ENCODE measurements at regions not wholly inside any gene's neighbourhood (a gene's known extent, or its start where the extent isn't known, plus 50 kb on each side); places are given as distances from the start of the nearest gene placed in this dataset.

DNA sequence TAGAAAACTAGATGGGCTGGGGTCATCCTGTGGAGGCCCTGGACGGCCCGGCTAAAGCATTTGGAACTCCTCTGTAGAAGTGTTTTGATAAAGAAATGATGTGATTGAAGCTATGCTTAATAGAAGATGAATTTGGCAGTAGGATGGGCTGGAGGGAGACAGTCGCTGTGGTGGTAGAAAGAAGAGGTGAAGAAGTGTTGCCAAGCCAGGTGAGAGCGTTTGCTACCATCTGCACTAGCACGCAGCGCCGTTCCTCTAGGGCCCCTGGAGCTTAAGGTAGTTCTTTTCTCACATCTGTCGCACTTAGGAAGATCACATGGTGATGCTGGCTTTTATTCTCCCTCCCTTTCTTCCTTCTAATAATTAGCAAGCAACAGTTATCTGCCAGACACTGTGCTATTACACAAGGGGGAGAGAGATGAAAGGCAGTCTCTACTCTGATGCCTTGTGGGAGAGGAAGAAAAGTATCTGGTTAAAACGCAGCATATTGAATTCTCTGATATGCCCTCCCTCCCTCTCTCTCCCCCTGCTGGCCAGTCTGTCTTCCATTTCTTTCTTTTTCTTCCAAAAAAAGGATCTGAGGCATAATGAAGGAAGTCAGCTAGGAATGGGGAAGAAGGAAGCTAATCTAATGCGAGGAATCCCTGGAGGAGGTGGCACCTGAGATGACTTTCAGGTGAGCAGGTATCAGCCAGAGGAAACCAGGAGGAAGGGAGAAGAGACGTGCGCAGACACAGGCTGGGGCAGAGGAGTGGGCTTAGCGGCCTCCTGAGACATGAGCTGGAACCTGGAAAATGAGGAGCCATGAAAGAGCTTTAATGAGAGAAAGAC is 162.3 kb upstream of the KLF14 start:
- DNase-seq (ENCODE audit: low read depth in 1 of 2, low spot score in 1 of 2): no peak

DNA sequence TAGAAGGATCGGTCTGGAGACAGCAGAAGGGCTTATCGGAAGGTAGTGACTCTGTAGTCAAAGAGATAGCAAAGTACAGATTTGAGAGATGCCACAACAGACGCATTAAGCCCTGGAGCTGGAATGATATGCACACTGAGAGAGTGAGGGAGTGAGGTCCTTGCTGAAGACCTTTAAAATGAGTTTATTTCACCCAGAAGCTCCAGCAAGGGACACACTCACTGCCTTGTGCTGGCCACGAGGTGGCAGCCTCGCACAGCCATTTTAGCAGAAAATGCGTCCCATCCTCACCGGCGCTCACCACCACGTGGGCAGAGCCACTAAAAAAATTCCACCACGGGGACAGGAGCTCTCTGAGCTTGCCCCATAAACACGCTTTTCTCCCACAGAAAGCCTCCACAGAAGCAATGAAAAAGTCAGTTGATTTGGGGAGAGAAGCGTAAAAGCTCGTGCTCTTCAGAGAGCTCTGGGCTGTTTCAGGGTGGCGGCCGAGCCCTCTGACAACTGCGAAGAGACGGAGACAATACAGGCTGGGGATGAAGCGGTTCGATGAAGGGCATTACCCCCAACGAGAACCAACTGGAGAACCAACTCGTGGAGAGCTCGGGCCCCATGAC is 163.0 kb upstream of the KLF14 start:
- peak; percentile 53 to 57 for DNase-seq (ENCODE audit: low read depth in 1 of 2, low spot score in 1 of 2)

DNA sequence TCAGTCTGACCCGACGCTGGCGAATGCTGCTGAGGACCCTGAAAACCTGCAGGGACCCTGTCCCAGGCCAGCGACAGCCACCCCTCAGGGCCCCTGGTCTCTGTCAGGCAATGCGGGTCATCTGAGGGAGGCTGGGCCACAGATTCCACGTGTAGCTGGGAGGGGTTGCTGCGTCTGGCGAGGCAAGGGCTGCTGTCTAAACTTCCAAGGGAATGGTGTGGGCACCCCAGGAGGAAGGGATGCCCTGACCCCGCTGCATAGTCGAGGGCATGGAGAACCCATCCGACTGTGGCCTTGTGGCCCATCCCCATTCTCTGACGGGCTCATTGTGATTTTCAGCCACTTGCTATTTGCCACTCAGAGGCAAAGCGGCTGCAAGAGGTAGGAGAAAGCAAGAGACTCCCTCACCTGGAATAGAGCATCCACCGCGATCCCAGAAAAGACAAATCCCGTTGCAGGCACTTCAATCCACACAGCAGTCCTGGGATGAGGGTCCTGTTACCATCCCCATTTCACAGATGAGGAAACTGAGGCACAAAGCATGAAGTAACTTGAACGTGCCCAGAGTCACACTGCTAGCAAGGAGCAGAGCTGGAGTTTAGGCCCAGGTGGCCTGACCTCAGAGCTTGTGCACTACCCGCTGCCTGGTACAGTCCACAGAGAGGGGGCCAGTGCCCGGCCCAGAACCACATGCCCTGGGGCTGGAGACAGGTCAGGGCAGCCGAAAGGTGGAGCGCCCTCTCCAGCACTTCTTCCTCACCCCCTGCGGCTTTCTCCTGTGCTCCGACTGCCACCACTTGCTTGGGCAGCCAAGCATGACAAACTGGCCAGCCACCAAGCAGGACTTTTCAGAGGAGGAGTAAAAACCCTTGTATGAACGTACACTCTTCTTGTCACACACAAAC is 163.8 kb upstream of the KLF14 start:
- DNase-seq (ENCODE audit: low read depth in 1 of 2, low spot score in 1 of 2): no peak

DNA sequence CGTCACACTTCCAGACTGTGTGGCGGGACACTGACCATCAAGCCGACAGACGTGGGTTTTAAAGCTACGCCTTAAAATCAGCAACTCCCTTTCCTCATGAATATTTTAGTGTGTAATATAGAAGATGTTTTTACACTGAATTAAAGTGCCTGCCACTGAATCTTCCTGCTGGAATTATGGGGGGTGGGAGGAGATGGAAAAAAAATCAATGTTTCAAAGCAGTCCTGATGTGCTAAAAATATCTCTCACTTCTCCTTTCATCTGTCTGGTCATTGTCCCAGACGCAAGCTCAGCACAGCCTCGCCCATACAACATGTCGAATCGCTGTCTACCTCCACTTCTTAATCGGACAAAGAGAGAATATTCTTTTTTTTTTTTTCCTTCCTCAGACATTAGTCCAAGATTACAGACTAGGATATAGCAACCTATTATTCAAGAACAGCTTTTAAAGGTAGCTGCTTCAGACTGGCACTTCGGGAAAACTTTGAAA is 165.1 kb upstream of the KLF14 start:
- DNase-seq (ENCODE audit: low read depth in 1 of 2, low spot score in 1 of 2): no peak

DNA sequence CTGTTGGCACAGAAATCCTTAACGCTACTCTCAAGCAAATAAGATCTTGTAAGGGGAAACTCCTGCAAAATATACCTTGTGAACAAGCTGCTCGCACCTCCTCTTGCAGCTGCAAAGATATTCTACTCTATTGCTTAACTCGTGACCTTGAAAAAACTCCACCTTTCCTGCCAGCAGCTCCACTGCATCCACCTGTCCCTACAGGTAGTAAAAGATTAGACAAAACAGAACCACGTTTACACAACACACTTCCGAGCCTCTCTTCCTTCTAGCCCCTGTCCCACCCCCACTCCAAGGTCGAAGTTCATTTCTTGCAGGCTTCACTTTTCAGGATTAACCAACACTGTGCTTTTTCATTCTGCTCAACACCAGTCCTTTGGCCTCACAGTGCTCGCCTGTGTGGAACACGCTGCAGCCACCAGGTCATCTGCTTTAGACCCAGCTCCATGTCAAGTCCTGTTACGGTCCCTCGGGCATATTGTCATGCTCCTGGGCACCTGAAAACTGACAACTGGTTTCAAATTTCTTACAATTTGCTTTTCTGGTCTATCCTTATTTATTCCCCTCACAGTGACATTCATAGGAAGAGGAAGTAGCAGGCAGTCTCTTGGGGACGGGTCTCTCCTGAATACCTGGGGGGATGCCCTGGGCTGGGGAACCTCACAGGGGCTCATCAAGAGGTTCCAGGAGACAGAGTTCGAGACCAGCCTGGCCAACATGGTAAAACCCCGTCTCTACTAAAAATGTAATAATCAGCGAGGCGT is 165.8 kb upstream of the KLF14 start:
- DNase-seq (ENCODE audit: low read depth in 1 of 2, low spot score in 1 of 2): no peak

DNA sequence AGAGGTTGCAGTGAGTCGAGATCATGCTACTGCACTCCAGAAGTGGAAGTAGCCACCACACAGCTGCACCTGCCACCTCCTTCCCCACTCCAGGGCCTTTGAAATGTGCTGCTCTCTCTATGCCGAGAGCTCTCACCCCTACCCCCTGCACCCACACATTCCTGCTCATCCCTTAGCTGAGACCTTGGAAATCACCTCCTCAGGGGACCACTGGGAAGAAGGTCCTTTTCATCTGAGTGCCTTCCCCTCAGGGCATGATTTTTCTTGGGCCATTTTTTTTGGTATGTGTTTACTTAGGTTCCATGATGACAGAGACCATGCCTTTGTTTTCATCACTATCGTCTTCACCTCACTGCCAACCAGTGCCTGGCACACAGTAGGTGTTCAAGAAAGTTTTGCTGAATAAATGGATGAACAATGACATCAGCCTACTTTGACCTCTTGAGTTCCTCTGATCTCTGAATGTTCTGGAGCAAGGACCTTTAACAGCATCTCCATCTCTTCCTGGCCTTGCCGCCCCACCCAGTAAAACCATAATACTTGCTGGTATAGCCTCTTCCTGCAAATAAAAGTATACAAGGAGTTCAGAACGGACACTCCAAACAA is 166.6 kb upstream of the KLF14 start:
- no peak for DNase-seq (ENCODE audit: low read depth in 1 of 2, low spot score in 1 of 2)

DNA sequence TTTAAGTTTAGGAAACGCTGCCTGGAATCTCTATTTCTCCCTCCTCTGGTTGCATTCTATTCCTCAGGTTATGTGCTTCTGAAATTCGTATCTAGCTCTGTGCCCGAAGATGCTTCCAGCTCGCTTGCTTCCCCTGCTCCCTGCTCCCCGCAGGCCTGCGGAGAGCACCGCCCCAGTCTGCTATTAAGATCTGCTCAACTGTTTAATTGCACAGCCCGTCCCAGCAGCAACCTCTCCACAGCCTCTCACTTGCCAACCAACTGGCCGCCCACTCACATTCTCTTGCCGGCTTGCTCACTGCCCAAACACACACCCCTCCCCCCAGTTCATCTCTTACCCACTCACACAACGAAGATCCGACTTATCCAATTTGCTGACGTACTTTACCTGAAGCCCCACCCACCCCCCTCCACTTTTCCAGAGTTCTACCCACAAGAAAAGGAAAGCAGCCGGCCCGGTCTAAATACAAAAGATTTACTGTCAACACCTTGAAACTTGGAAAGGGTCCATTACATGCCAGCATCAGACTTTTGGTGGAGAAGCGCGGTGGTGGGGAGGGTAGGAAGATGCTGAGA is 167.3 kb upstream of the KLF14 start:
- DNase-seq (ENCODE audit: low read depth in 1 of 2, low spot score in 1 of 2): no peak

DNA sequence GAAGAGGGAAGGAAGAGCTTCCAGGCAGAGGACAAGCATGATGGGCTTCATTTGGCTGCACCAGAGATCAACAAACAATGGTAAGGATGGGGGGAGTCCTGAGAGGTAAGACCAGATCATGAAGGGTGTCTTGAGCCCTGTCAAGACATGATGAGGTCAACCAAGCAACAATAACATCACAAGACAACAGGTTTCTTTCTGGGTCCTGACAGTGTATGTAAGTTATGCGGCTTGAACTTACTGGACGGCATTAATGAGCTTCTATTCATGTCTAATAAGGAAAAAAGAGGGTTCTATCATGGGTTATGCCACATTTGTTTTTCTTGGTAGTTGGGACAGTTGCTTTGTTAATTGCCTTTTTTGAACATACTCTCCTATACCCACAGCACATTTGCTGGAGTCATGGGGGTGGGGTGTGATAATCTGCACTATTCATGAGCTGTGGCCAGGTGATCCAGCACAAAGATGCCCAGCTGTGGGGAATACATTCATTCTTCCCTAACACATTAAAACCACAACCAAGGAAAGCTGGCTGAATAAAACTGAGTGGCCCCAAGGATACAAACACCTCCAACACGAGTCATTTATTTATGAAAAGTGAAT is 168.8 kb upstream of the KLF14 start:
- DNase-seq (ENCODE audit: low read depth in 1 of 2, low spot score in 1 of 2): no peak

DNA sequence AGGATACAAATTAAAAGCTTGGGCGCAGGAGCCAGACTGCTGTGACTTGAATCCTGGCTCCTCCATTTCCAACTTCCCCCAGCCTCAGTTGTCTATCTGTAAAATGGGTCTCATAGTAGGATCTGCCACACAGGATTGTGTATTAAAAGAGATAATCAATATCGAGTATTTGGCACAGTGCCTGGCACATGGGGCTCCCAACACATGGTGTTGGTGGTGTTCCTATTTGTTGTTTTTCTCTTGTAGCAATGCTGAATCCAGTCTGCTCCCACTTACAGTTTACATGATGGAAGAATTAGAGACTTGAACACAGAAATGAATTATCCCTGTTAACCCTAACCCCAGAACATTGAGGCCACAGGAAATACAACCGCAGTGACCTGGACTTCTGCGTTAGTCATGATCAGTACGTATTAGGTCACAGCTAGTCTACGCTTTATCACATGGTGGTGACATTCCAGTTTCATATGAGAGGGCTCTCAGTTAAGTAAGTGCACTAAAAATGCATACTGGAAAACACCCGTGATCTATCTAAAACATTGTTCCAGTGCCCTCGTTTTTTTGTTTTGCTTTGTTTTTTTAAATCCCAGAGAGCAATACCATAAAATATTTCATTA is 169.5 kb upstream of the KLF14 start:
- DNase-seq (ENCODE audit: low read depth in 1 of 2, low spot score in 1 of 2): no peak

DNA sequence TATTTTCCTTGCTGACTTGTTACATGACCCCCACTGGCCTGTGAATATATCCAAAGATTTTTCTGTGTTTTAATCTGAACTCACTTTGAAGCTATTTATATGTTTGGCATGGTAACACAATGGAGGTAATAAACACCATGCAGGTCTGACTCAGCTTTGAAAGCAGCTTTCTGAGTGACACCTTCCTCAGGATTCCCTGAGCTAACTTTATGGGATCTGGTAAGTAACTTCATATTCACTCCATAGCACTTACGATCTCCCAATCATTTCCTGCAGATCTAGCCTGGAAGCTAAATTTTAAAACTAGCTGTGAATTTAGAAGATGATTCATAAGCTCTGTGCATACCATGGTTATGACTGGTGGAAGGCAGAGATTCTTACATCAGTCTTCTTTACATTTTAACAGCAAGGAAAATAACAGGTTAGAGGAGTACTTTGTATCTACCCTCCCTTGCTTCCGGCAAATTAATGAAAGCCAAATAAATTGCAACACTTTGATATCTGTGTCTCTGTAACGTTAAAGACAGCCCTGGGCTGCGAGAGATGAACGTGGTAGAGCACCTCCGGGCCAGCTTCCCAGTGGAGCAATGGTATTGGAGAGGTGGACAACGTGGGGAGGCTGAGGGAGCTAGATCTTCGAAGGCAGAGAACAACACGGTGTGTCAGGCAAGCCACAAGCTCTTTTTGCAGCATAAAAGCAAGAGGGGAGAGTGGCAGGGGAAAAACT is 170.2 kb upstream of the KLF14 start:
- DNase-seq (ENCODE audit: low read depth in 1 of 2, low spot score in 1 of 2): no peak

DNA sequence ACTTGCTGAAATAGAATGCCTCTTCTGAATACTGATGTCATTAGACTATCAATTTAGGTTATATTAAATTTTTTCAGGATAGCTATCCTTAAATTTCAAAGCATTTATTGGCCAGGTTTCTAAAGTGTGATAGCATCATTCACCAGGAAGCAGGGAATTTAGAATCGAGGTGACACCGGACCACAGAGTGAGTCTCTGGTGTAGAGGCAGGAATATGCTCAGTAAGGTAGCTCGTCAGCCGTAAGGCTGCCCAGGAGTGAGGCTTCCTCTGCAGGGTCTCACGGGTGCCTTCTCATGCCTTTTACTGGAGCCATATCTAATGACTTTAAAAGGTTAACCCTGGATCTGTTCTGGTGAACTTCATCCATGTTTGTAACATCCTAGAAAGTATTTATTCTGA is 170.8 kb upstream of the KLF14 start:
- DNase-seq (ENCODE audit: low read depth in 1 of 2, low spot score in 1 of 2): no peak

DNA sequence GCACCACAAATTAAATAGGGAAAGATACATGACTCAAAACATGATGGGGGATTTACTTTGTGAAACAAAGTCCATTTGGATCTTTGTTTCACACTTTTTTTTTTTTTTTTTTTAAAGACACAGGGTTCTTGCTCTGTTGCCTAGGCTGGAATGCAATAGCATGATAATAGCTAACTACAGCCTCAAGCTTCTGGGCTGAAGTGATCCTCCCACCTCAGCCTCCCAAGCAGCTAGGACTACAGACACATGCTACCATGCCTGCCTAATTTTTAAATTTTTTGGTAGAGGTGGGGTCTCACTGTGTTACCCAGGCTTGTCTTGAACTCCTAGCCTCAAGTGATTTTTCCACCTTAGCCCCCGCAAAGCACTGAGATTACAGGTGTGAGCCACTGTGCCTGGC is 172.6 kb upstream of the KLF14 start:
- DNase-seq (ENCODE audit: low read depth in 1 of 2, low spot score in 1 of 2): no peak

DNA sequence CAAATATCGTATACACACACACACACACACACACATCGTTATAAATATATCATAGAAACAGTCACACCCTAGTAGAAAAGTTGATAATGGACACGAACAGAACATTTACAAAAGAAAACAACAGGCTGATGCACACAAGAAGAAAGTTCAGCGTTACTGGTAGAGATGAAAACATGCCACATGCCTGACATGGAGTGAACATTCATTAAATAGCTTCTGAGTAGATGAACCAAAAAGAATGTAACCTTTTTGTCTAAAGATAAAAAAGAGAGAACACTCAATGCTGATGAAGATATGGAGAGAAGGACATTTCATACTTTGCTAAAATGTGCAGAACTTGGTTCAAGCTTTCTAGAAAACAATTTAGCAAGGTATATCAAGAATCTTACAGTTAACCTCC is 173.4 kb upstream of the KLF14 start:
- no peak for DNase-seq (ENCODE audit: low read depth in 1 of 2, low spot score in 1 of 2)

DNA sequence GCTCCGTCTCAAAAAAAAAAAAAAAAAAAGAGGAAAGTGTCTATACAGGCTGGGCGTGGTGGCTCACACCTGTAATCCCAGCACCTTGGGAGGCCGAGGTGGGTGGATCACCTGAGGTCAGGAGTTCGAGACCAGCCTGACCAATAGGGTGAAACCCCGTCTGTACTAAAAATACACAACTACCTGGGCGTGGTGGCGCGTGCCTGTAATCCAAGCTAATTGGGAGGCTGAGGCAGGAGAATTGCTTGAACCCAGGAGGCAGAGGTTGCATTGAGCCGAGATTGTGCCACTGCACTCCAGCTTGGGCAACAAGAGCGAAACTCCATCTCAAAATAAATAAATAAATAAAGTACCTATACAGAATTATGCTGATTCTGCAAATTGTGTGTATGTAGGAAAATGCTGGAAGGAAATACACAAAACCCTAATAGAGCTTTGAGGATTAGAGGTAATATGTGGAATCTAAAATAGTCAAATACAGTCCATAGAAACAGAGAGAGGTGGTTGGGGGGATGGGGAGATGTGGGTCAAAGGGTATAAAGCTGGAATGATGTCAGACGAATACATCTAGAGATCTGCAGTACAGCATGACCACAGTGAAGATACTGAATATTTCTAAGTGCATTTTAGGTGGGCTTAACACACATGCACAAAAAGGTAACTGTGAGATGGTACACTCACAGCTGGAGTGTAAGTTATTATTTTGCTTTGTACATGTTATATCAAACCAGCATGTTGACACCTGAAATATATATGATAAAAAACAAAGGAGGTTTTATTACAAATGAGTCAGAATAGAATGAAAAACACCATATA is 174.5 kb upstream of the KLF14 start:
- no peak for DNase-seq (ENCODE audit: low read depth in 1 of 2, low spot score in 1 of 2)

DNA sequence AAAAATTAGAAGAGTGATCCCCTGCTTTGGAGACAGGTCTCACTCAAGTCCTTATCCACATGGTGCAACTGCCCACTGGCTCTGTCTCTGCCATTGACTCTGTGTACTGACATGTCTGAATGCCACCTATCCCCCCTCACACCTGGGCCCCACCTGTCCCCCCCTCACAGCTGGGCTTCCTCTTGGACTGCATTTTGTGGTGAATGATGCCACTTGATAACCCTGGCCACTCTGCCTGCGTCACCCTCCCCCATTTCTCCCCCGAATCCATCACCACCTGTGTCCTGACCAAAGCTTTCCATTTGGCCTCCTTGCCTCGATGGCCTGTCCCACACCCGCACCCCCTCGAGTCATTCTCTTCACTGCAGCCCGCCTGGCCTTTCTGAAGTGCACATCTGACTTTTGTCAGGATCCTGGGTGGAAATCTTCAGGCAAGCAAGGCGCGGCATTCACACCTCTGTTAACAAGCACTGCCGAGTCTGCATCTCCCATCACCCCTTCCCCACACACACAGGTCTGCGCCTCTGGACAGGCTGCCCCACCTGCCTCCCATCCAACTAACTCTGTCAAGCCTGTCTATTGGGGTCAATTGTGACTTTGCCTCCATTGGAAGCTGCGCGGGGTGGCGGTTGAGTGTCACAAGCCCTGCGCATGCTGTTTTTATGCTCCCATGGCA is 175.3 kb upstream of the KLF14 start:
- no peak for DNase-seq (ENCODE audit: low read depth in 1 of 2, low spot score in 1 of 2)

DNA sequence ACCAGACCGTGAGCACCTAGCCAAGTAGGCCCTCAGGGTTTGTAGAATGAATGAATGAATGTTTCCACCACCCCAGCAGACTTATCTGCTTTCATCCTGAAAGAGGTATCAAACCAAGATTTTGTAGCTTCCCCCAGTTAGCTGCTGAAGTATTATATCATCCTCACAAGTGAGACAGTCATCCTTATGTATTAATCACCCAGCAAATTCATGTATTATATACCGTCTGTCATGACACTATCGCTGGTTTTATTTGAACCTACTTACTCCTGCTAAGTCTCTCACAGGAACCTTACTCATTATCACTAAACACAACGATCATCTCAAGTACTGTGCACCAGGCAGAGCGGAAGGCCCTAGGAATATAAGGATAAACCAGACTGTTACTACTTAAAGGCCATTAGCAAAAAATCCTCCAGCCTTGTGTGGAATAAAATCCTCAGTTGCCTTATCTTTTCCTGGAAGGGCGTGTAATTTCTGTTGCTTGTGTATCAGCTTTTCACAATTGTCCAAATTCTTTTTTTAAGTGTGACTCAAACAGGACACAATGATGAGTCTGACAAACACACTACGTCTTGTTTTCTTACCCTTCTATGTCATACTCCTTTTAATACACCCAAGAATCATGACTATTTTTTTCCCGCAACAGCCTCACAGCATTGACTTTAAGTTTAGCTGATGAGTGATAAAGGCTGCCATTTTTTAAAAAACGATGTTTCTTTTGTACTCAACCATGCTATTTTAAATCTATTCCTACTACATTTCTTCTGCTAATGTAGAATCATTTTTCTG is 176.1 kb upstream of the KLF14 start:
- no peak for DNase-seq (ENCODE audit: low read depth in 1 of 2, low spot score in 1 of 2)
